ENCODE measurements at regions not wholly inside any gene's neighbourhood (a gene's known extent, or its start where the extent isn't known, plus 50 kb on each side); places are given as distances from the start of the nearest gene placed in this dataset.
A peak's percentile ranks its signal among the peaks of the same experiment; 100 is the strongest.

DNA sequence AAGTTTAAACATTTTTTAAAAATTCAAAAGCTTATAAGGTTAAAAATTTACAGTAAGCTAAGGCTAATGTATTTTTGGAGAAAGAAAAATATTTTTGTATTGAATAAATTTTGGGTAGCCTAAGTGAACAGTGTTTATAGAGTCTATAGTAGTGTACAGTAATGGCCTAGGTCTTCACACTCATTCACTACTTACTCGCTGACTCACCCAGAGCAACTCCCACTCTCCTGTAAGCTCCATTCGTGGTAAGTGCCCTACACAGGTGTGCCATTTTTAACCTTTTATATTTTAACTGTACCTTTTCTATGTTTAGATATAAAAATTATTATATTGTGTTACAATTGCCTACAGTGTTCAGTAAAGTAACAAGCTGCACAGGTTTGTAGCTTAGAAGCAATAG, 96.6 kb upstream of the FREM2 start:
- H3K79me2 ChIP-seq (ENCODE audit: insufficient read depth, low read length): no peaks in the 10 kb centered on the region
- no peaks in the 10 kb centered on the region for H3K9me3 ChIP-seq (replicated peaks in 1 of 2; ENCODE audit: control insufficient read depth in 1 of 2, insufficient read depth in 1 of 2, low read length in 2 of 2)
- no peaks in the 10 kb centered on the region for H3K27me3 ChIP-seq (ENCODE audit: control insufficient read depth in 2 of 2, insufficient read depth in 2 of 2, low read length in 2 of 2)
- H3K4me1 ChIP-seq (ENCODE audit: control insufficient read depth in 1 of 2, insufficient read depth in 2 of 2, low read length in 2 of 2): no peaks in the 10 kb centered on the region
- DNase-seq: no peak
- Mint-ChIP-seq H3K4me3 (no peak overlapping the region), H3K36me3 (no peaks in the 10 kb centered on the region), H3K9me3 (peaks cover 0 to 4% (median 0%) of the 10 kb centered on the region in 7 donors), H3K27ac (peak overlapping the region in 1 of 7 donors; percentile 41), H3K4me1 (no peaks in the 10 kb centered on the region), H3K27me3 (ENCODE audit: low read depth in 3 of 3) (peaks cover 0 to 5% (median 1%) of the 10 kb centered on the region in 3 donors)
- TF ChIP-seq CTCF (IDR thresholded peaks at IDR 0.05): no peak
- H3K36me3 ChIP-seq (replicated peaks in 1 of 2; ENCODE audit: control insufficient read depth in 1 of 2, insufficient read depth in 2 of 2, low read length in 2 of 2): no peaks in the 10 kb centered on the region
- H4K20me1 ChIP-seq (ENCODE audit: insufficient read depth, low read length): no peaks in the 10 kb centered on the region
- no peak overlapping the region for H3K4me3 ChIP-seq (replicated peaks in 1 of 3; ENCODE audit: low read depth in 2 of 3, low read length in 3 of 3)
- intact Hi-C loops (cut with micrococcal nuclease): no loop called here
- H3K27ac ChIP-seq (ENCODE audit: low read depth in 1 of 2, low read length in 2 of 2): no peak overlapping the region
- no peak overlapping the region for H3K9ac ChIP-seq (ENCODE audit: insufficient read depth, low read length, poor library complexity, severe bottlenecking)
- WGBS (ENCODE audit: insufficient coverage): no CpG with 5 or more reads among the region's 2 CpGs
- H3K4me2 ChIP-seq (replicated peaks; ENCODE audit: extremely low read depth, low read length, poor library complexity, severe bottlenecking): no peak overlapping the region
- H2AFZ ChIP-seq (ENCODE audit: insufficient read depth, low read depth, low read length, poor library complexity, severe bottlenecking): no peak overlapping the region

GRCh38 chr13:38590796-38591507, 95.9 kb upstream of the FREM2 start:
- no peaks in the 10 kb centered on the region for H3K4me1 ChIP-seq (ENCODE audit: control insufficient read depth in 1 of 2, insufficient read depth in 2 of 2, low read length in 2 of 2)
- 100% methylated on average over 1 of the region's 6 CpGs for WGBS (ENCODE audit: insufficient coverage)
- no peaks in the 10 kb centered on the region for H3K36me3 ChIP-seq (replicated peaks in 1 of 2; ENCODE audit: control insufficient read depth in 1 of 2, insufficient read depth in 2 of 2, low read length in 2 of 2)
- H3K9ac ChIP-seq (ENCODE audit: insufficient read depth, low read length, poor library complexity, severe bottlenecking): no peak overlapping the region
- no peak overlapping the region for H3K4me3 ChIP-seq (replicated peaks in 1 of 3; ENCODE audit: low read depth in 2 of 3, low read length in 3 of 3)
- H3K79me2 ChIP-seq (ENCODE audit: insufficient read depth, low read length): no peaks in the 10 kb centered on the region
- DNase-seq: no peak
- Mint-ChIP-seq H3K27me3 (ENCODE audit: low read depth in 3 of 3) (peaks cover 0 to 5% (median 1%) of the 10 kb centered on the region in 3 donors), H3K36me3 (no peaks in the 10 kb centered on the region), H3K4me1 (no peaks in the 10 kb centered on the region), H3K9me3 (peaks cover 0 to 4% (median 0%) of the 10 kb centered on the region in 7 donors), H3K27ac (no peak overlapping the region), H3K4me3 (no peak overlapping the region)
- H3K27ac ChIP-seq (ENCODE audit: low read depth in 1 of 2, low read length in 2 of 2): no peak overlapping the region
- no peak for TF ChIP-seq CTCF (IDR thresholded peaks at IDR 0.05)
- H3K27me3 ChIP-seq (ENCODE audit: control insufficient read depth in 2 of 2, insufficient read depth in 2 of 2, low read length in 2 of 2): no peaks in the 10 kb centered on the region
- no peaks in the 10 kb centered on the region for H3K9me3 ChIP-seq (replicated peaks in 1 of 2; ENCODE audit: control insufficient read depth in 1 of 2, insufficient read depth in 1 of 2, low read length in 2 of 2)
- no peak overlapping the region for H2AFZ ChIP-seq (ENCODE audit: insufficient read depth, low read depth, low read length, poor library complexity, severe bottlenecking)
- intact Hi-C loops (cut with micrococcal nuclease): no loop called here
- H3K4me2 ChIP-seq (replicated peaks; ENCODE audit: extremely low read depth, low read length, poor library complexity, severe bottlenecking): no peak overlapping the region
- no peaks in the 10 kb centered on the region for H4K20me1 ChIP-seq (ENCODE audit: insufficient read depth, low read length)
